Daoy (cell line): ENCODE measurements at regions not wholly inside any gene's neighbourhood (a gene's known extent, or its start where the extent isn't known, plus 50 kb on each side); places are given as distances from the start of the nearest gene placed in this dataset.
A peak's percentile ranks its signal among the peaks of the same experiment; 100 is the strongest.

Experiments used
- DNase-seq: peaks from one replicate; pipeline ENCODE4 v3.0.0-alpha.2; 2015; ENCODE audit warnings: low read depth

- no peak for DNase-seq
Measured at GRCh38 chr6:150537893-150538292, 61.8 kb upstream of the PLEKHG1 start.

- no peak for DNase-seq
Measured at GRCh38 chr6:150539111-150539510, 60.6 kb upstream of the PLEKHG1 start.

DNA sequence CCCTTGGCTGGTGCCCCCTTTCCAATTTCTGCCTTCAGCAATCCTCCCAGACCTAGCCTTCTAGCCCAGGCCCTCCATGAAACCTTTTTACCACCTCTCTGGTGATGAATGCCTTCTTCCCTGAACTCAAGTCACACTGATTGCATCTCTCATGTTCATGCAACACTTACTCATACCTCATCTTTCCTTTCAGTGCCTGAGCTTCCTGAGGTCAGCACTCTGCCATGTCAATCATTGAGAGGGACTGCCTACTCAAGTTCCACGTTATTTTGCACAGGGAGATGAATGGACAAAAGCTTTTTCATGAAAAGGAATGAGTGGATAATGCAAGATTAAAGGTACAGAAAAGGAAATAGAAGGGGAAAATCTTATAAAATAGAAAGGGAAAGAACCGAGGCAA, 60.1 kb upstream of the PLEKHG1 start:
- DNase-seq = no peak

DNA sequence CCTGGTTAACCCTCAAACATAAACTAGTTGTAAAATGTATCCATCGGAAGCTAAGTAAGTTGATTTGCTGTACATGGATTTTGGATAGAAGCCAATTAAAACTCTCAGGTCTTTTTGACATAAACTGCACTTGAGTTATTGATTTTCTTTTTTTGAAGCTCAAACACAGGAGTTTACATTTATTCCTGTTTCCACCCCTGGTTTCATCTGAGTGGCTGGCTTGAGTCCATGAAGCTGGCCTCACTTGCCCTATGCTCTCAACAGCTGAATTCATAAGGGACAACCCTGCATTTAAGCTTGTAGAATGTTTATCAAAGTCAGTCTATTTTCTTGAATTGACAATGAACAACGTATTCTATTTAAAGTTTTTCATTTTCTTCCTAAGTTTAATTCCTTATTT, 58.1 kb upstream of the PLEKHG1 start:
- DNase-seq = no peak

DNA sequence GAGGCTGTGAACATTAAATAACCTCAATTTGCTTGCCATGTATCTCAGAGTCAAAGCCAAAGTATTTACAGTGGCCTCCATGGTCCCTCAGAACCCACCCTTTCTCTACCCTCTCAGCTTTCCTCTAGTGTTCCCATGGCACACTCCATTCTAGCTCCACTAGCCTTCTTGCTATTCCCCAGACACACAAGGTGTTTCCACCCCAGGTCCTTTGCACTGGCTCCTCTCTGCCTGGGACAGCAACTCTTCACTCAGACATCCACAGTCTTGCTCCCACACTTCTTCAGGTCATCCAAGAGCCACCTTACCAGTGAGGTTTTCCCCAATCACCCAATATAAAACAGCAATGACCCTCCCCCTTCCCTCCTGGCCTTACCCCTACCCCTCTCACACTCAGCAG, 56.5 kb upstream of the PLEKHG1 start:
- DNase-seq = no peak

GRCh38 chr6:150544793-150545192, 54.9 kb upstream of the PLEKHG1 start:
- DNase-seq = no peak

- no peak for DNase-seq
Measured at GRCh38 chr6:150546457-150546856, 53.2 kb upstream of the PLEKHG1 start.

DNA sequence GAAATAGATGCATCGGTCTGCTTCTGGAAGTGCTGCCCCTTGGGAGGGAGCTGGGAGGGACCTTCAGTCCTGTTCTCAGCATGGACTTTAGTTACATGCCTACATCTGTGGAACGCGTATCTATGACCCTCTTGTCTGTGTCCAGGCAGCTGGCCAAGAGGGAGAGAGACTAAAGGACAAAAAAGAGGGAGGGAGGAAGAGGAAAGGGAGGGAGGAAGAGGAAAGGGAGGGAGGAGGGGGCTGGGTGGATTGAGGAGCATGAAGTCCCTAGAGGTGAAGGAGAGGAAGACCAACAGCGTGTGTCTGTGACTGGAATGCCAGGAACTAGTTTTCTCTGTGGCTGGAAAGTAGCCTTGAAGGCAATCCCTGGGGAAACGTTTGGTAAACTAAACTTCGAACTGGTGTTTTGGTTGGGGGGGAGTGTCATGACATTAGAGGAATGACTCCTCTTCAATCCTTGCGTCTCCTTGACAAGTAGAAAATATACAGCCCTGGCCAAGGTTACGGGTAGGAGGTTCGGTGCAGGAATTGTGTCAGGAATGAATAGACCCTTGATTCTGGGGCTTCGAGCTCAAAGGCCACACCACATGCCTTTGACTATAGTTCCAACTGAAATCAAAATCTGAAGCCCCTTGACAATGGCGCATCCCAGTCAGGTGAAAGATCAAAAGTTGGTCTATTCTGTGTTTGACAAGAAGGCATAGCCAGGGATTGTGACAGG, 52.0 kb upstream of the PLEKHG1 start:
- no peak for DNase-seq

GRCh38 chr6:150548330-150548729, 51.4 kb upstream of the PLEKHG1 start:
- DNase-seq = no peak

DNA sequence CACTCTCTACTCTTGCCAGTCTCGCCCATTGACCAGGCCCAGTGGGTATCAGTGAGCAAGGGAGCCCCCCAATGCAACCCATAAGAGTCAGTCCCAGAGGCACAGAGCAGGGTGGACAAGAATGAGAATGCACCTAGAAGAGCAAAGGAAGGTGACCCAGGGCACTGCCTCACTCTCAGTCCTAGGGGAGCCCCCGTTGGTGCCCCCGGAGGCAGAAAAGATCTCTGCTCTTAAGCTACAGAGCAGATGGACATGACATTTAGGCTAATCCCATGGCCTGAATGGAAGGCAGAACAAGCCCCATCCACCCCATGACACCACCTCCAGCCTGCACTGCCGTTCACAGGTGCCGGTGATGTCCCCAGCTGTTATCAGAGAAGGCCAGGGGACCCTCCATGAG, 50.7 kb upstream of the PLEKHG1 start:
- no peak for DNase-seq

- DNase-seq = peak; percentile 67
Measured at GRCh38 chr6:150549674-150550101, 50.0 kb upstream of the PLEKHG1 start.
